ENCODE measurements at regions not wholly inside any gene's neighbourhood (a gene's known extent, or its start where the extent isn't known, plus 50 kb on each side); places are given as distances from the start of the nearest gene placed in this dataset.
"Not testable (repeated sequence)": the region's sequence is repeated elsewhere in the genome, so short reads cannot be mapped to it uniquely, and the experiment has no call there.

- CTCF ChIA-PET, result no interaction called here
- POLR2A ChIA-PET (ENCODE audit: low non-redundant PET), result no interaction called here
- DNase-seq (ENCODE audit: low spot score), result no peak
- no peak for TF ChIP-seq CTCF (conservative IDR thresholded peaks at IDR 0.05; ENCODE audit: low read depth)
- peak overlapping the region; percentile 39; the same call in 1 of the 2 replicates for H3K27ac ChIP-seq
Observed at GRCh38 chr12:75945581-75945980, 86.0 kb downstream of the PHLDA1 start.

GRCh38 chr12:75944905-75945432 lies 86.6 kb downstream of the PHLDA1 start:
- ChIA-PET POLR2A (ENCODE audit: low non-redundant PET) (no interaction called here), CTCF (interaction anchor here (0.7 kb wide), 1 partner anchor 128 kb away, joined by 3 read pairs; no protein-coding TSS in a partner anchor)
- no peak overlapping the region for H3K27ac ChIP-seq
- DNase-seq (ENCODE audit: low spot score), result no peak
- no peak for TF ChIP-seq CTCF (conservative IDR thresholded peaks at IDR 0.05; ENCODE audit: low read depth)

GRCh38 chr12:75944097-75944904 lies 87.3 kb downstream of the PHLDA1 start:
- POLR2A ChIA-PET (ENCODE audit: low non-redundant PET), result no interaction called here
- TF ChIP-seq CTCF (conservative IDR thresholded peaks at IDR 0.05; ENCODE audit: low read depth), result no peak
- DNase-seq (ENCODE audit: low spot score), result peak; percentile 61
- CTCF ChIA-PET, result interaction anchor here (0.7 kb wide), 1 partner anchor 127 kb away, joined by 3 read pairs; no protein-coding TSS in a partner anchor
- no peak overlapping the region for H3K27ac ChIP-seq

- DNase-seq (ENCODE audit: low spot score), result no peak
- H3K27ac ChIP-seq, result no peak overlapping the region
- TF ChIP-seq CTCF (conservative IDR thresholded peaks at IDR 0.05; ENCODE audit: low read depth), result no peak
- POLR2A ChIA-PET (ENCODE audit: low non-redundant PET), result no interaction called here
- CTCF ChIA-PET, result no interaction called here
Observed at GRCh38 chr12:75943730-75944096, 87.9 kb downstream of the PHLDA1 start.

GRCh38 chr12:75941661-75942060 lies 89.9 kb downstream of the PHLDA1 start:
- POLR2A ChIA-PET (ENCODE audit: low non-redundant PET); H3K27ac ChIP-seq; DNase-seq (ENCODE audit: low spot score); CTCF ChIA-PET: not testable (repeated sequence)

GRCh38 chr12:75939016-75939642 lies 92.4 kb downstream of the PHLDA1 start:
- POLR2A ChIA-PET (ENCODE audit: low non-redundant PET), result no interaction called here
- DNase-seq (ENCODE audit: low spot score), result no peak
- CTCF ChIA-PET, result no interaction called here
- no peak overlapping the region for H3K27ac ChIP-seq
- no peak for TF ChIP-seq CTCF (conservative IDR thresholded peaks at IDR 0.05; ENCODE audit: low read depth)

GRCh38 chr12:75938189-75938588 lies 93.4 kb downstream of the PHLDA1 start:
- POLR2A ChIA-PET (ENCODE audit: low non-redundant PET), result no interaction called here
- CTCF ChIA-PET, result no interaction called here
- no peak overlapping the region for H3K27ac ChIP-seq
- no peak for TF ChIP-seq CTCF (conservative IDR thresholded peaks at IDR 0.05; ENCODE audit: low read depth)
- no peak for DNase-seq (ENCODE audit: low spot score)

All from RWPE1 (cell line).